Tibial artery (tissue), 4 donors: ENCODE measurements at regions not wholly inside any gene's neighbourhood (a gene's known extent, or its start where the extent isn't known, plus 50 kb on each side); places are given as distances from the start of the nearest gene placed in this dataset.
"Not testable (repeated sequence)": the region's sequence is repeated elsewhere in the genome, so short reads cannot be mapped to it uniquely, and the experiment has no call there.

Experiments
- DNase-seq, 2 donors: peaks; one replicate each; pipeline ENCODE4 v3.0.0-alpha.2; 2019
- H3K27ac ChIP-seq, 2 donors: fragments of 200-600 bp; sonication (generic) in 1 of 2; 1 replicate in 1 of 2; 2 replicates in 1 of 2; pipeline ENCODE4 v1.5.1; 2018 to 2019; ENCODE audit warnings: mild to moderate bottlenecking in 1 of 2
- H3K27me3 ChIP-seq, 2 donors: fragments of 200-600 bp; sonication (generic) in 1 of 2; one replicate each; pipeline versions ENCODE4 v1.5.1 to v1.6.0; 2016 to 2019
- H3K36me3 ChIP-seq, 3 donors: fragments of 200-600 bp; sonication (generic) in 2 of 3; one replicate each; pipeline ENCODE4 v1.5.1; 2016 to 2019; ENCODE audit warnings: mild to moderate bottlenecking in 2 of 3
- H3K4me1 ChIP-seq, 4 donors: fragments of 200-600 bp; sonication (generic) in 2 of 4; 1 replicate in 3 of 4; 2 replicates in 1 of 4; pipeline ENCODE4 v1.5.1; 2016 to 2019
- H3K4me3 ChIP-seq, 2 donors: fragments of 200-600 bp; sonication (generic) in 1 of 2; 1 replicate in 1 of 2; 2 replicates in 1 of 2; pipeline ENCODE4 v1.5.1; 2018 to 2019; ENCODE audit warnings: mild to moderate bottlenecking in 2 of 2
- H3K9me3 ChIP-seq, 3 donors: fragments of 200-600 bp; sonication (generic) in 1 of 3; one replicate each; pipeline ENCODE4 v1.5.1; 2016 to 2019
- CTCF ChIP-seq, 2 experiments: fragments of 200-600 bp in 1 of 2; fragments of 450-650 bp in 1 of 2; IDR thresholded peaks; one replicate each; pipeline ENCODE4 v1.5.1; 2017 to 2019; ENCODE audit warnings: antibody characterized with exemption in 2 of 2, mild to moderate bottlenecking in 1 of 2, moderate library complexity in 1 of 2
- intact Hi-C: fragments of 100-400 bp; cut with DNase I; formaldehyde crosslinking; loops from one replicate; pipeline ENCODE4 v1.15.0; 2023; ENCODE audit warnings: low total_unique reads

GRCh38 chr6:76509397-76509796, 436.9 kb upstream of the IMPG1 start:
- intact Hi-C loops = no loop called here
- no peak for TF ChIP-seq CTCF (IDR thresholded peaks at IDR 0.05)
- H3K9me3 ChIP-seq = peaks cover 0 to 5% (median 0%) of the 10 kb centered on the region in 3 donors
- H3K27me3 ChIP-seq = no peaks in the 10 kb centered on the region
- no peaks in the 10 kb centered on the region for H3K36me3 ChIP-seq
- DNase-seq = no peak
- H3K4me1 ChIP-seq = peaks cover 0 to 3% (median 0%) of the 10 kb centered on the region in 4 donors
- no peak overlapping the region for H3K4me3 ChIP-seq
- H3K27ac ChIP-seq = no peak overlapping the region

DNA sequence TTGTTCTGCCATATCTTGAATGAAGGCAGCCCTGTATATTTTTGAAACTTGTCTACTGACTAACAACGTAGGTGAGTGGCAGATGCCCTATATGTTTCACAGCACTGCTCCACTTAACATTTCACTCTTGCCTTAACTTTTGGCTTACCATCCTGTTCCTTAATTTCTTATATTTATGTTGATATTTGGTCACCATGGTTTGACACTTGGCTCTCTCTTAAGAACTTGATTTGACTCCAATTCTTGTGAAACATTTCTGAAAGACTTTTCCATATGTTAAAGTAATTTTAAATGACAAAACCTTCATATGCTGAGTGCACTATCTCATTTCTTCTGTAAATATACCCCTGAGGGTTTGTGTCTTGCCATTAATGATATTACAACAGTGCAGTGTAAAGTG, 434.3 kb upstream of the IMPG1 start:
- Histone ChIP-seq H3K27ac (no peak overlapping the region), H3K36me3 (no peaks in the 10 kb centered on the region), H3K27me3 (no peaks in the 10 kb centered on the region), H3K4me3 (no peak overlapping the region), H3K9me3 (no peaks in the 10 kb centered on the region), H3K4me1 (peaks cover 0 to 3% (median 0%) of the 10 kb centered on the region in 4 donors)
- DNase-seq = no peak
- TF ChIP-seq CTCF (IDR thresholded peaks at IDR 0.05) = no peak
- intact Hi-C loops = no loop called here

DNA sequence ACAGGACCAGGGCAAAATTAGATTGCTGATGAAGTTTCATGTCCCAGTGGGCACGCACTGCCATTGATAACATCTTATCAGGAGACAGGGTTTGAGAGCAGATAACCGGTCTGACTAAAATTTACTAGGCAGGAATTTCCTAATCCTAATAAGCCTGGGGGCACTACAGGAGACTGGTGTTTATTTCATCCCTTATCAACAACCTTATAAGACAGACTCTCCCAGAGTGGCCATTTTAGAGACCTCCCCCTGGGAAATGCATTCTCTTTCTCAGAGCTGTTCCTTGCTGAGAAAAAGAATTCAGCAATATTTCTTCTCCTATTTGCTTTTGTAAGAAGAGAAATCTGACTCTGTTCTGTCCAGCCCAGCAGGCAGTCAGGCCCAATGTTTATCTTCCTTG, 423.4 kb upstream of the IMPG1 start:
- no peak overlapping the region for H3K27ac ChIP-seq
- intact Hi-C loops = no loop called here
- TF ChIP-seq CTCF (IDR thresholded peaks at IDR 0.05) = no peak
- no peaks in the 10 kb centered on the region for H3K36me3 ChIP-seq
- no peak overlapping the region for H3K4me3 ChIP-seq
- H3K9me3 ChIP-seq = peaks cover 2 to 14% (median 11%) of the 10 kb centered on the region in 3 donors
- H3K4me1 ChIP-seq = no peaks in the 10 kb centered on the region
- no peak for DNase-seq
- no peaks in the 10 kb centered on the region for H3K27me3 ChIP-seq

GRCh38 chr6:76491376-76491775, 418.9 kb upstream of the IMPG1 start:
- H3K4me1 ChIP-seq, DNase-seq, H3K27ac ChIP-seq, H3K4me3 ChIP-seq, H3K36me3 ChIP-seq, H3K27me3 ChIP-seq, intact Hi-C loops: not testable (repeated sequence)
- peaks cover 0 to 12% (median 11%) of the 10 kb centered on the region in 3 donors for H3K9me3 ChIP-seq

DNA sequence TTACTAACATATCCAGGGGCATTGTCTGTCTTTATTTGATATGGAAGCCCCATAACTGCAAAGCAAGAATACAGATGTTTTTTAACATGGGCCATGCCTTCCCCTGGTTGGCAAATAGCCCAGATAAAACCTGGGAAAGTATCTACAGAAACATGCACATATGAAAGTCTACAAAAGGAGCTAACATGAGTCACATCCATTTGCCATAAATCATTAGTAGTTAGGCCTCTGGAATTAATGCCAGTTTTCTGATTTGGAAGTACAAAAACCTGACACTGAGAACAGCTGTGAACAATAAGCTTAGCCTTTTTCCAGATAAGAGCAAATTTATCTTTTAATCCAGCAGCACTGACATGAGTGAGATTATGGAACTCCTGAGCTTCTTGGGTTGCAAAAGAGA, 418.0 kb upstream of the IMPG1 start:
- no peak for DNase-seq

DNA sequence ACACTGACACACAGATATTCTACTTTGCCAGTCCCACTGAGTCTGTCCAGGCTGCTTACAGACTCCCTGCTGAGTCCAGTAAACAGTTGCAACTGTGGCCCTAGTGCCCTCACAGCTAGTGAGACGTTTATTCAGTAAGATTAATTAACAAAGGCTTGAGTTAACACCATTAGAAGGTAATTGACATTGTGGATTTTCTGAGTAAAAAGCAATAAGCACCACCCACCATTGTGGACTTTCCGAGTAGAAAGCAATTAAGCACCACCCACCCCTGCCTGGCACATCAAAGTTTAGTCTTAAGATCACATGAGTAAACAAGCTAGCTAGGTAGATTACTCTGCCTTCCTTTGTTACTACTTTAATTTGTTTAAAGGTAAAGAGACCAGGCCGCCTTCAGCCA, 408.6 kb upstream of the IMPG1 start:
- Histone ChIP-seq H3K4me3 (no peak overlapping the region), H3K27ac (no peak overlapping the region), H3K27me3 (no peaks in the 10 kb centered on the region), H3K4me1 (no peaks in the 10 kb centered on the region), H3K9me3 (peaks cover 3 to 6% (median 5%) of the 10 kb centered on the region in 3 donors), H3K36me3 (no peaks in the 10 kb centered on the region)
- TF ChIP-seq CTCF (IDR thresholded peaks at IDR 0.05) = no peak
- DNase-seq = no peak
- intact Hi-C loops = no loop called here

More for the DNA sequence above, 418.0 kb upstream of the IMPG1 start:
- Histone ChIP-seq H3K4me1 (peaks cover 0 to 4% (median 0%) of the 10 kb centered on the region in 4 donors), H3K4me3 (no peak overlapping the region), H3K27me3 (no peaks in the 10 kb centered on the region), H3K27ac (no peak overlapping the region), H3K9me3 (peaks cover 0 to 4% (median 3%) of the 10 kb centered on the region in 3 donors), H3K36me3 (no peaks in the 10 kb centered on the region)
- intact Hi-C loops = no loop called here
- TF ChIP-seq CTCF (IDR thresholded peaks at IDR 0.05) = no peak
